ENCODE measurements at regions not wholly inside any gene's neighbourhood (a gene's known extent, or its start where the extent isn't known, plus 50 kb on each side); places are given as distances from the start of the nearest gene placed in this dataset.

GRCh38 chr3:127067116-127067910 is 84.4 kb downstream of the PLXNA1 start:
- TF ChIP-seq EZH2phosphoT487 (IDR thresholded peaks at IDR 0.05; ENCODE audit: insufficient read depth, low read depth) (no peak), EZH2 (IDR thresholded peaks at IDR 0.05; ENCODE audit: insufficient read depth, poor library complexity, severe bottlenecking) (no peak)
